ENCODE measurements at regions not wholly inside any gene's neighbourhood (a gene's known extent, or its start where the extent isn't known, plus 50 kb on each side); places are given as distances from the start of the nearest gene placed in this dataset.

DNA sequence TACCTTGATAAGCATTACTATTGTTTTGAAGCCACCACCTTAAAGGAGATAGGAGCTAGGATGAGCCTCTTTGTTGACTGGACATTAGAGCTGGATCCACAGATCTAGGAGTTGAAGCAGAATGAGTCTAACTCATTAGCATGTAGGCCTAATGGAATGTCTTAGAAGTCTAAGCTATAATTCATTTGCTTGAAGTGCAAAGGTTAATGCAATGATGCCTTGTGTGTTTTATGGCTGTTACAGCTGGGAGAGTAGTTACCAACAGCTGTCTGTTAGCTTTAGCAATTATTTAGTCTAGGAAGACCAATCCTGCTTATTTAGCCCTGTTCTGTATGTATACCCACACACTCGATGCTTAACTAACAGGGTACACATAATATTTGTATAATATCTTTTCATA is 419.3 kb downstream of the TUSC7 start:
- no peak for DNase-seq
- Histone ChIP-seq H3K4me1 (peaks cover 0 to 10% (median 0%) of the 10 kb centered on the region in 4 donors), H3K4me3 (no peak overlapping the region), H3K27me3 (no peaks in the 10 kb centered on the region), H3K9me3 (no peaks in the 10 kb centered on the region), H3K36me3 (no peaks in the 10 kb centered on the region), H3K27ac (no peak overlapping the region)
- ATAC-seq, result no peak
- intact Hi-C loops (cut with DNase I), result no loop called here
- WGBS (ENCODE audit: insufficient coverage, low coverage, low lambda C conversion rate, missing lambda C conversion rate), result 80% methylated on average over 1 of the region's 1 CpG
- TF ChIP-seq, protein P1, sequence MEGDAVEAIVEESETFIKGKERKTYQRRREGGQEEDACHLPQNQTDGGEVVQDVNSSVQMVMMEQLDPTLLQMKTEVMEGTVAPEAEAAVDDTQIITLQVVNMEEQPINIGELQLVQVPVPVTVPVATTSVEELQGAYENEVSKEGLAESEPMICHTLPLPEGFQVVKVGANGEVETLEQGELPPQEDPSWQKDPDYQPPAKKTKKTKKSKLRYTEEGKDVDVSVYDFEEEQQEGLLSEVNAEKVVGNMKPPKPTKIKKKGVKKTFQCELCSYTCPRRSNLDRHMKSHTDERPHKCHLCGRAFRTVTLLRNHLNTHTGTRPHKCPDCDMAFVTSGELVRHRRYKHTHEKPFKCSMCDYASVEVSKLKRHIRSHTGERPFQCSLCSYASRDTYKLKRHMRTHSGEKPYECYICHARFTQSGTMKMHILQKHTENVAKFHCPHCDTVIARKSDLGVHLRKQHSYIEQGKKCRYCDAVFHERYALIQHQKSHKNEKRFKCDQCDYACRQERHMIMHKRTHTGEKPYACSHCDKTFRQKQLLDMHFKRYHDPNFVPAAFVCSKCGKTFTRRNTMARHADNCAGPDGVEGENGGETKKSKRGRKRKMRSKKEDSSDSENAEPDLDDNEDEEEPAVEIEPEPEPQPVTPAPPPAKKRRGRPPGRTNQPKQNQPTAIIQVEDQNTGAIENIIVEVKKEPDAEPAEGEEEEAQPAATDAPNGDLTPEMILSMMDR (IDR thresholded peaks at IDR 0.05), result no peak
- TF ChIP-seq POLR2A (IDR thresholded peaks at IDR 0.05), result no peak

DNA sequence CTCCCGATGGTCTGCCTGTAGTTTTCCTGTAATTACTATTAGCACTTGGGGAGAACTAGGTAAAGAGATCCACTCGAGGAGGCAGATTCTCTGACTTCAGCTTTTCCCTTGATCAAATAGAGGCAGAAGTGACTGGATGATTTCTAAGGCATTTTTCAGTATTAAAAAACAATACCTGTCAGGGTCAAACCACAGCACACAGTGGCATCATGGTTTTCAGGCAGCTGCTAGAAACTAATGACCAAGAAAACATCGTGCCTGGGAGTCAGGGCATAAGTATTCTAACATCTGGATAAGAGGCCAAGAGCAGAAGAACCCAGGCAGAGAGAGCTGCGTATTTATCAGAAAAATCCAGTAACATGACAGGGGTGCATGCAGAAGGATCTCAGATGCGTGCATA is 419.9 kb downstream of the TUSC7 start:
- Histone ChIP-seq H3K4me1 (peaks cover 0 to 10% (median 0%) of the 10 kb centered on the region in 4 donors), H3K36me3 (no peaks in the 10 kb centered on the region), H3K27me3 (no peaks in the 10 kb centered on the region), H3K9me3 (no peaks in the 10 kb centered on the region), H3K27ac (no peak overlapping the region), H3K4me3 (no peak overlapping the region)
- no peak for ATAC-seq
- intact Hi-C loops (cut with DNase I), result no loop called here
- WGBS (ENCODE audit: insufficient coverage, low coverage, low lambda C conversion rate, missing lambda C conversion rate), result 41% methylated on average over 5 of the region's 5 CpGs
- DNase-seq, result no peak
- no peak for TF ChIP-seq POLR2A (IDR thresholded peaks at IDR 0.05)
- TF ChIP-seq, protein P1 (IDR thresholded peaks at IDR 0.05), result no peak

- TF ChIP-seq POLR2A (IDR thresholded peaks at IDR 0.05), result no peak
- TF ChIP-seq, protein P1 (IDR thresholded peaks at IDR 0.05), result no peak
- no peaks in the 10 kb centered on the region for H3K27me3 ChIP-seq
- H3K27ac ChIP-seq, result no peak overlapping the region
- DNase-seq, result no peak
- no peaks in the 10 kb centered on the region for H3K9me3 ChIP-seq
- H3K36me3 ChIP-seq, result no peaks in the 10 kb centered on the region
- H3K4me1 ChIP-seq, result peaks cover 0 to 10% (median 0%) of the 10 kb centered on the region in 4 donors
- 0% methylated on average over 1 of the region's 1 CpG for whole genome bisulfite sequencing (ENCODE audit: insufficient coverage, low coverage, low lambda C conversion rate, missing lambda C conversion rate)
- ATAC-seq, result no peak
- intact Hi-C loops (cut with DNase I), result no loop called here
- H3K4me3 ChIP-seq, result no peak overlapping the region
These were observed 420.6 kb downstream of the TUSC7 start for GRCh38 chr3:117130222-117130621.

DNA sequence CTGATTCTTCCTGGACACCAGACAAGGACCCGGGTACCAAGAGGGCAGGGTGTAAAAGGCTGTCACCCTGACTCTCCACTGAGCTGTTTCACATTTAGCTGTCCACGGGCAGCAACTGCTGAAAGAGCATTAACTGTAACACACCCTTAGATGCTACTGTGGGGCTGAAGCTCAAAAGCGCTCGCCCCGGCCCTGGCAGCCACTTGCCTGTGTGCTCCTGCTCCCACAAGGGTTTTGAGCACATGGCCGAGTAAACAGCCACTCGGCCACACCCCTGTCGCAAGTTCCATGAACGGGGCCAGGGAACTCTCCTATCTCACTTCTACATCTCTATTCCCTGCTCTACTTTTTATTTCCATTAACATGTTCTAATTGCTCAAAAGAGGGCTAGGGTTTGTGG is 421.7 kb downstream of the TUSC7 start:
- 78% methylated on average over 6 of the region's 9 CpGs for WGBS (ENCODE audit: insufficient coverage, low coverage, low lambda C conversion rate, missing lambda C conversion rate)
- Histone ChIP-seq H3K9me3 (no peaks in the 10 kb centered on the region), H3K36me3 (no peaks in the 10 kb centered on the region), H3K27me3 (no peaks in the 10 kb centered on the region), H3K4me1 (peaks cover 0 to 20% (median 0%) of the 10 kb centered on the region in 4 donors), H3K4me3 (no peak overlapping the region), H3K27ac (no peak overlapping the region)
- ATAC-seq, result no peak
- TF ChIP-seq, protein P1 (IDR thresholded peaks at IDR 0.05), result no peak
- TF ChIP-seq POLR2A (IDR thresholded peaks at IDR 0.05), result no peak
- no peak for DNase-seq
- intact Hi-C loops (cut with DNase I), result no loop called here

- intact Hi-C loops (cut with DNase I), result no loop called here
- no peak for DNase-seq
- no peaks in the 10 kb centered on the region for H3K27me3 ChIP-seq
- no peak overlapping the region for H3K27ac ChIP-seq
- TF ChIP-seq POLR2A (IDR thresholded peaks at IDR 0.05), result no peak
- TF ChIP-seq, protein P1 (IDR thresholded peaks at IDR 0.05), result no peak
- H3K9me3 ChIP-seq, result no peaks in the 10 kb centered on the region
- no peak for ATAC-seq
- H3K4me1 ChIP-seq, result peaks cover 0 to 10% (median 2%) of the 10 kb centered on the region in 4 donors
- 83% methylated on average over 1 of the region's 1 CpG for WGBS (ENCODE audit: insufficient coverage, low coverage, low lambda C conversion rate, missing lambda C conversion rate)
- no peak overlapping the region for H3K4me3 ChIP-seq
- no peaks in the 10 kb centered on the region for H3K36me3 ChIP-seq
These were observed 423.5 kb downstream of the TUSC7 start for GRCh38 chr3:117133066-117133465.

Measured in right lobe of liver (tissue), 6 donors.